ENCODE measurements at regions not wholly inside any gene's neighbourhood (a gene's known extent, or its start where the extent isn't known, plus 50 kb on each side); places are given as distances from the start of the nearest gene placed in this dataset.

- H3K27ac ChIP-seq: no peak overlapping the region
- H3K4me2 ChIP-seq: no peak overlapping the region
- CTCF ChIA-PET: no interaction called here
- no peak for DNase-seq (ENCODE audit: low read depth in 1 of 2, low spot score in 1 of 2)
- no peaks in the 10 kb centered on the region for H3K9me3 ChIP-seq
- no peak overlapping the region for H3K4me3 ChIP-seq
- 62% methylated on average over 1 of the region's 1 CpG for WGBS (ENCODE audit: missing lambda C conversion rate)
- FAIRE-seq: no peak
- ATAC-seq: no peak
- POLR2A ChIA-PET: no interaction called here
- TF ChIP-seq SREBF2 (IDR thresholded peaks at IDR 0.05): no peak
- TF ChIP-seq FOSL2 (IDR thresholded peaks at IDR 0.05): no peak
- no peak for TF ChIP-seq FOSL2 (CRISPR knock-in tag; IDR thresholded peaks at IDR 0.05)
- no peak for TF ChIP-seq EHMT2 (IDR thresholded peaks at IDR 0.05; ENCODE audit: low read depth)
- H3K4me1 ChIP-seq: no peaks in the 10 kb centered on the region
Observed at GRCh38 chr11:97850701-97851100, 1170.0 kb upstream of the CNTN5 start.

- ATAC-seq (no peak), FAIRE-seq (no peak), DNase-seq (ENCODE audit: low read depth in 1 of 2, low spot score in 1 of 2) (no peak)
- WGBS (ENCODE audit: missing lambda C conversion rate): 65% methylated on average over 3 of the region's 3 CpGs
- H3K27ac ChIP-seq: no peak overlapping the region
- H3K4me1 ChIP-seq: no peaks in the 10 kb centered on the region
- no peak for TF ChIP-seq NFE2L2 (conservative IDR thresholded peaks at IDR 0.05; ENCODE audit: low read length)
- peak; percentile 62 for TF ChIP-seq MAFK (IDR thresholded peaks at IDR 0.05; ENCODE audit: partially characterized antibody)
- H3K4me2 ChIP-seq: no peak overlapping the region
- no peaks in the 10 kb centered on the region for H3K9me3 ChIP-seq
- ChIA-PET POLR2A (no interaction called here), CTCF (no interaction called here)
- no peak overlapping the region for H3K4me3 ChIP-seq
Observed at GRCh38 chr11:97854357-97854756, 1166.4 kb upstream of the CNTN5 start.

GRCh38 chr11:97854877-97855276 is 1165.9 kb upstream of the CNTN5 start:
- Histone ChIP-seq H3K4me2 (no peak overlapping the region), H3K9me3 (no peaks in the 10 kb centered on the region), H3K4me1 (no peaks in the 10 kb centered on the region), H3K4me3 (no peak overlapping the region), H3K27ac (no peak overlapping the region)
- DNase-seq (ENCODE audit: low read depth in 1 of 2, low spot score in 1 of 2): no peak
- no peak for FAIRE-seq
- TF ChIP-seq ZNF302 (CRISPR knock-in tag; IDR thresholded peaks at IDR 0.05): no peak
- TF ChIP-seq PHF8 (IDR thresholded peaks at IDR 0.05; ENCODE audit: borderline replicate concordance, low read depth): no peak
- TF ChIP-seq ESRRA (IDR thresholded peaks at IDR 0.05; ENCODE audit: borderline replicate concordance, low read length): no peak
- TF ChIP-seq HES2 (IDR thresholded peaks at IDR 0.05): no peak
- no peak for TF ChIP-seq RARB (CRISPR knock-in tag; IDR thresholded peaks at IDR 0.05)
- no peak for TF ChIP-seq HDAC2 (IDR thresholded peaks at IDR 0.05)
- TF ChIP-seq ATOH8 (CRISPR knock-in tag; IDR thresholded peaks at IDR 0.05; ENCODE audit: low read depth): no peak
- no peak for TF ChIP-seq RCOR1 (IDR thresholded peaks at IDR 0.05; ENCODE audit: low read depth, low read length)
- no peak for TF ChIP-seq CHD4 (IDR thresholded peaks at IDR 0.05; ENCODE audit: borderline replicate concordance)
- no peak for TF ChIP-seq HMGXB4 (CRISPR knock-in tag; IDR thresholded peaks at IDR 0.05; ENCODE audit: borderline replicate concordance)
- no peak for TF ChIP-seq HOXA7 (CRISPR knock-in tag; IDR thresholded peaks at IDR 0.05)
- ChIA-PET POLR2A (no interaction called here), CTCF (no interaction called here)
- no peak for ATAC-seq
- WGBS (ENCODE audit: missing lambda C conversion rate): 49% methylated on average over 14 of the region's 14 CpGs

- Histone ChIP-seq H3K4me3 (no peak overlapping the region), H3K9me3 (no peaks in the 10 kb centered on the region), H3K4me1 (no peaks in the 10 kb centered on the region), H3K27ac (no peak overlapping the region), H3K4me2 (no peak overlapping the region)
- no peak for FAIRE-seq
- CTCF ChIA-PET: no interaction called here
- DNase-seq (ENCODE audit: low read depth in 1 of 2, low spot score in 1 of 2): no peak
- 1% methylated on average over 2 of the region's 2 CpGs for WGBS (ENCODE audit: missing lambda C conversion rate)
- POLR2A ChIA-PET: no interaction called here
- ATAC-seq: no peak
- TF ChIP-seq GATA3 (IDR thresholded peaks at IDR 0.05; ENCODE audit: borderline replicate concordance): no peak
- TF ChIP-seq CBX2 (IDR thresholded peaks at IDR 0.05; ENCODE audit: borderline replicate concordance, low read depth): no peak
- TF ChIP-seq RAD21 (conservative IDR thresholded peaks at IDR 0.05 in 1 of 2, IDR thresholded peaks at IDR 0.05 in 1 of 2): no peak
- no peak for TF ChIP-seq ZFP36 (IDR thresholded peaks at IDR 0.05; ENCODE audit: borderline replicate concordance, partially characterized antibody)
- TF ChIP-seq CHD4 (IDR thresholded peaks at IDR 0.05; ENCODE audit: borderline replicate concordance): no peak
- no peak for TF ChIP-seq EHMT2 (IDR thresholded peaks at IDR 0.05; ENCODE audit: low read depth)
- no peak for TF ChIP-seq NR3C1 (IDR thresholded peaks at IDR 0.05)
- TF ChIP-seq CEBPB (IDR thresholded peaks at IDR 0.05): no peak
- no peak for TF ChIP-seq ZNF302 (CRISPR knock-in tag; IDR thresholded peaks at IDR 0.05)
- no peak for TF ChIP-seq USF2 (IDR thresholded peaks at IDR 0.05)
- no peak for TF ChIP-seq CHD2 (IDR thresholded peaks at IDR 0.05; ENCODE audit: low read length, partially characterized antibody)
- TF ChIP-seq MAX (IDR thresholded peaks at IDR 0.05): no peak
- TF ChIP-seq HOXB13 (CRISPR knock-in tag; IDR thresholded peaks at IDR 0.05; ENCODE audit: low read depth): no peak
- TF ChIP-seq PHF8 (IDR thresholded peaks at IDR 0.05; ENCODE audit: borderline replicate concordance, low read depth): no peak
Observed at GRCh38 chr11:97856666-97857065, 1164.1 kb upstream of the CNTN5 start.

All from A549 (cell line).